Right kidney (tissue), 1 donor: ENCODE measurements at regions not wholly inside any gene's neighbourhood (a gene's known extent, or its start where the extent isn't known, plus 50 kb on each side); places are given as distances from the start of the nearest gene placed in this dataset.
A peak's percentile ranks its signal among the peaks of the same experiment; 100 is the strongest.

Experiments used
- DNase-seq: peaks from one replicate; pipeline ENCODE4 v3.0.0-alpha.2; 2016

DNA sequence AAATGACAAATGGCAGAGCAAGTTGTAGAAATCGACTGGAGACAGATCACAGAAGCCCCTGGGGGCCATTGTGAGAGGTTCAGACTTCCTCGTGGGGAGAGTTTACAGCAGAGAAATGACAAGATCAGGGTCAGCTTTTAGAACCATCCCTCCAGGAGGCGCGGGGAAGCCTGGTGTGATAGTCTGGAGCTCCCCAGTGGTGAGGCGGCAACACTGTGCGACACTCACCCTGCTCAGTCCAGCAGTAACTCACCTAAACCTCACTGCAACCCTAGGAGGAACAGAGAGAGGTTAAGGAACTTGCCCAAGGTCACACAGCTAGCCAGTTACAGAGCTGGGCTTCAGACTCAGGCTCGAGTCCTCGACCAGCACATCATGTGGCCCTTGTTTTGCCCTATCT is 123.4 kb upstream of the IRX3 start:
- no peak for DNase-seq

DNA sequence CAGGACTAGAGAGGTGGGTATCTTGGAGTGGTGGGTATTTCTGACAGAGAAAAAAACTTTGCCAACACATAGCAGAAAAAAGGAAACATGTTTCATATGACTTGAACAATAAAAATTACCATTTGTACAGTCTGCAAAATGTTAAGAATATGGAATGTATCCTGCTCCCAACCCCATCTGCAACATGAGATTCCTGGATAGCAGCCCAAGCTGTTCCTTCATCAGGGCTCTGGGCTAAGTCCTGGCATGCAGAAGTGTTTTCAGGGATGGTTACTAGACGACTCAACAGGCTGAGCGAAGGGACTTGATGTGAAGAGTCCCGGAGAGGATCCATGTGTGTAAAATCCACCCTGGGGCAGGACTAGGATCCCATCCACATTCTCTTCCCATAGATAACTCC is 121.0 kb upstream of the IRX3 start:
- DNase-seq, result no peak

DNA sequence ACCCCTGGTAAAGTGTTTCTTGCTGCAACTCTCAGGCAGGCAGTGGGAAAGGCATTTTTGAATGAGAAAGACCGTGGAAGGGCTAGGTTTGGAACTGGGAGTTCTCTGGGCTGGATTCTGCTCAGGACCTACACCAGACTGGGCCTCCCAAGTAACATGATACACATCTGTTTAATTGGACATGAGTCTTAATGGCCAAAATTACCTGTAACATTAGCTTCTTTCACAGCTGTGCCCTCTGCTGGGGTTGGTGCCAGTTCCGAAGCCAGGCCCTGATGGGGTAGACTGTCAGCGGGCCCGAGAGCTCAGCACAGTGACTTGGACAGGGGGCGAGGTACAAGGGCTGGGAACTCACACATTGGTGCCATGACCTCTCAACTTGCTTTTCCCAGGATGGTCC is 118.9 kb upstream of the IRX3 start:
- no peak for DNase-seq

DNA sequence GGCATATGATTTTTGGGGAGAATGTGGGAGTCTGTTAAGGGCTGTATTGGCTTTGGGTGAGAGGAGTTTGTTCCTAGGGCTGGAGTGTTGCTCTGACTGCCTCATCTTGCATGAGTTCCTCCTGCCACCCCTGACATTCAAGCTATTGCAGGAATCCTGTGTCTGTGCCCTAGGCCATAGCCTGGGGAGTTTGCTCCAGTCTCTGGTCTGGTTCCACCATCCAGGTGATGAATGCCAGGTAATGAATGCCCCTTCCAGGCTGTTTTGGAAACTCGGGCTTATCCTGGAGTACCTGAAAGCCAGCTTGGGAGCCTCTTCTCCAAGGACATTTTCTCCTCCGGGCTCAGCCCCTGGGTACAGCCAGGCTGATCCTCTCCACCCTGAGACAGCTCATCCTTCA is 117.0 kb upstream of the IRX3 start:
- DNase-seq, result no peak

DNA sequence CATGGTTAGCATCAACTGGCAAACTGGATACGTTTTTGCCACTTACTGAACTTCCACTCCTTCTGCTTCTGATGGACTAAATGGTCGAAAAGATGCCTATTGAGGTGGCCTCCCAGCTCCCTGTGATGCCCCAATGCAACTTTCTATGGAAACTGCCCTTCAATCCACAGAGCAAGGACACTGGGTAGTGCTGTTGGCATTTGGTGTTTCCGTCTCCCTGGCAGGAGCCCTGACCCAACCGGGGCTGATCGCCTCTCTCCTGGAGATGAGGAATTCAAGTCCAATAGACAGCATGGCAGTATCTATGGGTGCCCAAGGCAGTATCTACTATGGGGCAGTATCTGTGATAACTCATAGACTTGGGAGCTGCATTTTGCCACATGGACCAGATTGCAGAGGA is 116.3 kb upstream of the IRX3 start:
- DNase-seq, result no peak

DNA sequence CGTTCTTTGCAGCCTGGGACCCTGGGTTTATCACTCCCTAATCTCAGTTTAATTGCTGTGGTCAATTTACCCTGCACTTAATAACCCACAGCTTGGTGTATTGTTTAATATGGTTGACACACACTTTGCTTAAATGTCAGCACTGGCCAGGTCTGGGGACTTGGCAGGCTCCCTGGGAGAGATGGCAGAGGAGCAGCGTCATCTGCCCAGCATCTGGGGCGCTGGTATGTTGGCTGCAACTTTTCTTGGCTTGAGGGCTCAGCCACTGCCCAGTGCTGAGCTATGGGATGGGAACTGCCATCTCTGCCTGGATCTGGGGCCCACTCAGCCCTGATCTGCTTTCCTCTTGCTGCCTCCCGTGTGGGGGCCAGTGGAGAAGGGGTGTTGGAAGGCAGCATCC is 115.7 kb upstream of the IRX3 start:
- no peak for DNase-seq

DNA sequence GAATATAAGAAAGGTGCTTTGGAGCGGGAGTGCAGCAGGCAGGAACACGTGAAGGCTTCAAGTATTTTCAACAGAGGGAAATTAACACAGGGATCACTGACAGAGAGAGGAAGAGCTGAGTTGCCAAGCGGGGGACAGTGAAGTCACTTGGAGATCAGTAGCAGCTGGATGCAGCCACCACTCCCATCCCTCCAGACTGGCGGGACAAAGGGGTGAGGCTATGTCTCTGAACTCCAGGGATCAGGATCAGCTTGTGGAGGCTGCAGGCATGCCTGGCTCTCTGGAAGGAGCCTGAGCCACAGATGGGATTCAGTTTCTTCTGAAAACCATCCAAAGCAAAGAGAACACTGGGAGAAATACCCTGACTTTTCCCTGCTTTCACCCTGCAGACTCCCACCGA is 113.7 kb upstream of the IRX3 start:
- no peak for DNase-seq

DNA sequence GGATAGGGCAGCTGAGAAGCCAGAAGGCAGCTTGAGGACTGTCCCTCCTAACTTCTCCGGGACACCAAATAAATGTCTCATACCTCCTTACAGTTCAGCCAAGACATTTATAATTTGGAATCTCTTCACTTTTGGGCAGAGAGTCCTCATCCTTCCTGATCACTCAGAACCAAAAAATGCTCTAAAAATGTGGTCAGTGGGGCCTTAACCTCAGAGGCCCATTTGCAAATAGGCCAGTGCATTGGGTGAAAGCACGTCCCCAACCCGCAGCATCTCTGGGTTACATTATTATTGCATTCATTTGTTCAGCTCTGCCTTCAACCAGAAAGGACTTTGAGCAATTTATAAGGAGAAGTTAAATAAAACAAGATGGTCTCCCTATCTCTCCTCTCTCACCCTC is 112.4 kb upstream of the IRX3 start:
- no peak for DNase-seq

DNA sequence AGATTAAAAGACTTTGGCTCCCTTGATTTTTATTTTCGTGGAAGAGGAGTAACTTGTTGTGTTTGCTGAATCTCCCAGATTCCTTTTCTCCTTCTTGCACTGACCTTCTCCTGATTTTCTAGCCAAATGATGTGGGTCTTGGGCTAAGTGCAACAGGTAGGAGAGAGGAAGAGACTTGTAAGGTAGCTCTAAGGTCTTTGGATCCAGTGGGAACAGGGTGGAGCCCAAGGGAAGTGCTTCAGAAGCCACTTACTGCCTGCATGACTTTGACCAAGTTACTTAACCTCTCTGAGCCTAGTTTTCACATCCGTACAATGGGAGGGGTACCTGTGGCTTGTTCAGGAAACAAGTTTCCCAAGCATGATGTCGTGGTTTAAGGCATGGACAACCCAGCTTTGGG is 111.3 kb upstream of the IRX3 start:
- no peak for DNase-seq

DNA sequence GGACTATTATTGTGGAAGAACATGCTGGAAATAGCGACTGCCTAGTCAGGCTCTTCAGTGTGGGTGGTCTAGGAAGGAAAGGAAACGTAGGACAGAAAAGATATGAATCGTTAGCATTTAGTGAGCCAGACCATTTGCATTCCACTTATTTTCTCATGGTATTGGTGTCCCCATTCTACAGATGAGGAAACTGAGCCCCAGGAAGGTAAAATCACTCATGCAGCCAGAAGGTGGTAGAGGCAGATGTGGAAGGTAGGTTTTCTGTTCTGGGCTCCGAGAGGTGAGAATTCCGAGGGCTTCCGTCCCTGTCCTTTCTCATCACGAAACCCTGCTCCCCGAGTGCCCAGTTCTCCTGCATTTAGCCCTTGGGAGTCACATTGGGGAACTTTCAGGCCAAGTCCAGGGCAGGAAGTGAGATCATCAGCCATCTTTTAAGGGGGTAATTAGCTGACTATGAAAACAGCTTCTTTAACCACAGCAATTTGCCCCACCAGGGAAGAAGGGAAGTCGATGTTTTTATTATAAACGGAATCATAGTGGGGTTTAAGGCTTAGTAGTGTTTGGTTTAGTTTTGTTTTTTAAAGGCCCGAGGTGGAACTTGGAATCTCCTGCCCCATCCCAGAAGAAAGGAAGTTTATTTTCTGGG is 110.7 kb upstream of the IRX3 start:
- no peak for DNase-seq

DNA sequence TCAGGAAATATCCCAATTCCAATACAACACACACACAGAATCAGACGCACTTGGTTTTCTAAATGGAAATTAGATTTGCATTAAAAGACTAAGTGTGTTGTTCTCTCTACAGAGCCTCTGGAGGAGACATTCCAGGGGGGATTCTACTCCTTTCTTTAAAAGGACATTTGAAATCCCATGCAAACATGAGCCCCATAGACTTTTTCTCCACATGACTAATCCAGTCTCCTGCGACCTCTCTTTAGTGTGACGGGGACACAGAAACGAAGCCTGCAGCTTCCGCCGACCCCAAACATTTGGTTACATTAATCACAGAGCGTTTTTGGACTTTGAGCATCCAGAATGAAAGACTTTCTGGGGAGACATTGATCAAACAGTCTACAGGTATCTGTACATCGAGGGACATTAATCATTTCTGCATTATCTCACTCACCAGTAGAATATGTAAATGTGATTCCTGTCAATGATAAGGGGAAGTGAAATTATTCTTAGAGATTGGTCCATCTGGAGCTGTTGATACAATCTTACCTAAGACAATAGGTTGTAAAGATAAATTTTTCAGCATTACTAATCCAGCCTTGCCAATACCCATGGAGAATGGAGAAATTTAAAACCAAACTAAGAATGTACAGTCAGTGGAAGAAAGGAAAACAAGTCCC is 103.4 kb upstream of the IRX3 start:
- no peak for DNase-seq

DNA sequence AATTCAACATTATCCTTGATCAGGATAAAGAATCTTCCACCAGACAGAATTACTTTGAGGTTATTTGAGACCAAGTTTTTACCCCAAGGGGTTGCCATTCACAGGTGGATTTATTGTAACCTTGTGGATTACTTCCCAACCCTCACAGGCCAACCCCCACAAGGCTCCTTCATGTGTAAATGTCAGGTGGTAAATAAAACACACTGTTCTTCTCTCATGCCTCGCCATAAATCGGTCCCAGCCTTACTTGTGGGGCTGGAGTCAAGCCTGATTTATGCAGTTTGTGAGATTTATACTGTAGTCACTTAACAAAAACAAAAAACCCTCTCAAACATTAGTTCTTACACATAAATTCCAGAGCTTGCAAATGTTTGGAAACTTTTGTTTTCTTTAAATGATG is 98.6 kb upstream of the IRX3 start:
- no peak for DNase-seq

DNA sequence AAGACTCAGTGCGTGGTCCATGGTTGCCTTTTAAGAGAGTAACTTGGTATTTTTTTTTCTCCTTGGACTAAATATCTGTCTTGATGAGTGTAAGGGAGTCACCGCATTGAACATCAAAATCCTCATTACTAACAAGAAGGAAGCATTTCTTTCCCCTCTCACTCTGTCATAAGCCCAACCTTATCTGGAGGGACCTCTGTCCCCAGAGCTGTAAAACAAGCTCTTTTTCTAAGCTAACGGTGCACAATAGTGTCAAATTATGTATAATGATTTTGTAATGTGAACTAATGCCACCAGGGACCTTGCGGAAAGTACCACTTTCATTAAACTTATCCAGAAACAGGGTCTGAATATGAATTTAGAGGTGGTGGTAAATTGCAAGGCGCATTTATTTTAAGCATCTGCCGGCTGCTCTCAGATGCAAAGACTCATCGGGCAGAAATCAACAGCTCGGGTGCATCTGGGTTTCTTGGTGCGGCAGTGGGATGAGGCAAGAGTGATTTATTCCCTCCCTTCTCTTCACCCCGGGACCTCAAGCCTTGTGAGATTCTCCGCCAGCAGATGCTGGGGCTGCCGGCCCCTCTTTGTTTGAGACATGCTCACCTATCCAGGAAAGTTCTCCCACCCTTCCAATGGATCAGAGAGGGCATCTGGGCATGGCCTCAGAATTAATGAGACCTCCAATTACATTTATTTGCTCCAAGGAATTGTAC is 95.2 kb upstream of the IRX3 start:
- no peak for DNase-seq

DNA sequence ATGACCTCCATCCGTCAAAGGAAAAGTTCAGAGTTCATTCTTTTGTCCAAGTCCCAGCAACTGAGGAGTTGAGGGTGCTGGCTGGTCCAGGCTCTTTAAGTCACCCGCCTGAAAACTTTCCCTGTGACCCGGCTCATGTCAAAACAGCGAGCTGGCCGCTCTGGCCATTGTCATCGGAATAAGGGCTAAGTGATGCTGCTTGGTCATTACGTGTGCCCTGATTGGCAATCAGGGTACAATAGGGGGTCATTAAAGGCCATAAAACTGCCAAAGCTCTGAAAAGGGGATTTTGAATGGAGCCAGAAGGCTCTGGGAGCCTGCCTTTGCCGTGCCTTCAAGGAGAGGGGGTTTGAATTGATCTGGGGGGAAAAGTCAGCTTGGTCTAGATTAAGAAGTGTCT is 88.5 kb upstream of the IRX3 start:
- no peak for DNase-seq

DNA sequence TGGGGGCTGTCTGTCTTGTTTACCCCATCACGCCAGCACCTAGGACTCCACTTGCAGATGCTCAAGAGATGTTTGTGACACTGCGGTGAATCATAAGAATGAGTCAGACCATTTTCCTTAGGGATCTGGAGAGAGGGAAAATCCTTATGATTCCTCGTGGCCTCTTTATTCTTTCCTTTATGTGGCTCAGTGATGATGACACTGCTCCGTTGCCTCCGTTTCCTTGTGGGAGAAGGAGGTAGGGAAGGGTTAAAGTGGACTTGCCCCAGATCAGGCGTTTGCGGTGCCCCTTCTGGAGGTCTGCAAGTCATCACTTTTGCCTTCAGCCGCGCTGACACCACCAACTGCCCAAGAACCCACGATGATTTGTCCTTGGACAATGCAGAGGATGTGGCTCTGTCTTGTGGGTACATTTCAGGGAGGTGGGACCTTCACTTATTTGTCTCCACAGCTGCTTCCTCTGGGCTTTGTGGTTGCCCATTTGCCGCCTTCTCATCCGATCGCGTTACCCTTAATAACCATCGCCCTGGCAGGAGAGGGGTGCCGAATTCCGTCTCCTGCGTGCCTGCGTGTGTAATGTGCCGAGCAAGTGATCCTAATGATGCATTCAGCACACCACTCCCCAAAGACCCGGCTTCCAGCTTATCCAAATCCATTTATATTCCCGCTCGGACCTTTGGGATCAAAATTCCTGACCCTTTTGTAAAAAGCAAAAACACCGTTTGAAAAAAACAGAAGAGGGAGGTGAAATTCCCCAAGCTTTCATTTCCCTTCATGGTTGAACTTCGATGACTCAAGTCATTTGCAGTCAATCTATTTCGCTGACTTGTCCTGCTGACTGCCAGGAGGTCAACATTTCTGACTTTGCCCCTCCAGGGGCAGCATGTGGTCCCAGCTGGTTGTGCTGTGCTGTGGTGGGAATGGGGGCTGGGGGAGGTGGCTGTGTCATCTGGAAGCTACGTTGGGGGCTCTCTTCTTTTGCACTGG is 87.2 kb upstream of the IRX3 start:
- DNase-seq, result no peak

DNA sequence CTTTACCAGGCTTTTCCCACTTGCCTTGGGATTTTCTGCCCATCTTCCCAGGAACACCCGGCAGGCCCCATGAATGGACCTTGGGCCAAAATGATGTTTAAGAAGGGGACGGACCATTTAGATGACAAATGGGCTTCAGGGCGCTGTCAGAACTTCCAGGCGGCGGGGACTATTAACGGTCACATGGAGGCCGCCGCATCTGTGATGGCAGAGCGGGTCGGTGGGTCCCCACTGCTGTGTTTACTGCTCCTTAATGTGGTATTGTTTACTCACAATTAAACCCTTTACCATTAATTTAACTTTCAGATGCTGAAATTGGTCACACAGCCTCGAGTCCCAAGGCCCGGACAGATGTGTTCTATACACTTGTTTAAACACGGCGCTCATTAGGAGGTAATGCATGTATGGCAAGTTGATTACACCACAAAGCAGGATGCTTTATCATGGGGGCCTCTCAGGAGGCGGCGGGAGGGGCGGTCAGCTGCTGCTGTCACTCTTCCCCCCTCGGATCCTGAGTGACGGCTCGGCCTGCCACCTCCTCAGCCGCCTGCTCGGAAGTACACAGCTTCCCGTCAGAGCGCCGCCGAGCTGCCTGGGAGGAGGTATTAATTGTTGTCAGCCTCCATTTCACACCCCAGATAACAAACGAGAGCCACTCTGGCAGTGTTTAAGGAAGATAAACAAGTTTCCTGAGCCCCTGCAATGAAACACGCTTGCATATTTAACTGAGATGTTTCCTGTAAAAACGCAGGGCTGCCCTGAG is 83.9 kb upstream of the IRX3 start:
- peak; percentile 54 for DNase-seq

DNA sequence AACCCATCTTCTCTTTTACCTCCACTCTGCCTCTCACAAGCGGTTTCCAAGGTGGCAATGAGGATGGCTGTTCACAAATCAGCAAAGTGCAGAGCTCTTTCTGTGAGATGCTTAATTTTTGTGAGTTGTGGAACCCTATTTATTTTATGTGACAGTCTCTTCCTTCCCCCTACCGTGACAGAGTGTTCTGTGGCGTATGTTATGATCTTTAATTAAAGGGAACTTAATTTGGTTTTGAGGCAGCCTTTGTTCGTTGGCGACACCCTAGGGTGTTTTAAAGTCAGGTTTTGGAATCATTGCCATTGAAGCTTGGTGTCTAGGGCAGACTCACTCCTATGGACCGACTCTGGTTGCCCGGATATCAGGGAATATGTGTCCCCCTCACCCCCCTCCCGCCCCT is 83.3 kb upstream of the IRX3 start:
- DNase-seq, result no peak

DNA sequence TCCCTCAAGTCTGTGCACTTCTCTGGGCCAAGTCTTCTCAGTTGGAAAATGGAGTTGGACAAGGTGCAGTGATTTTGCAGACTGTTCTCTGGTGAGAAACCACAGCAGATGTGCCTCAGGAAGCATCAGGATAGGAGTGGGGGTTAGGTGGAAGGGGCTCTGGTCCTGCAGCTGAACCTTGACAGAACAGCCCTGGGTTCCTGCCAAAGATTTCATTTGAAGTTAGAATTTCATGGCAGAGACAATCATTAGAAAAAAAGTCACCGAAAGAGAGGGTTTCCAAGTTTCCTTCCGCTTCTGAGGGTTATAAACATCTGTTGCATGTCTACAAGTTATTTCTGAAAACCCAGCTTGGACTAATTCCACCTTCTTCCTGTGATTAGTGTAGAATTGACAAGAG is 80.4 kb upstream of the IRX3 start:
- no peak for DNase-seq

DNA sequence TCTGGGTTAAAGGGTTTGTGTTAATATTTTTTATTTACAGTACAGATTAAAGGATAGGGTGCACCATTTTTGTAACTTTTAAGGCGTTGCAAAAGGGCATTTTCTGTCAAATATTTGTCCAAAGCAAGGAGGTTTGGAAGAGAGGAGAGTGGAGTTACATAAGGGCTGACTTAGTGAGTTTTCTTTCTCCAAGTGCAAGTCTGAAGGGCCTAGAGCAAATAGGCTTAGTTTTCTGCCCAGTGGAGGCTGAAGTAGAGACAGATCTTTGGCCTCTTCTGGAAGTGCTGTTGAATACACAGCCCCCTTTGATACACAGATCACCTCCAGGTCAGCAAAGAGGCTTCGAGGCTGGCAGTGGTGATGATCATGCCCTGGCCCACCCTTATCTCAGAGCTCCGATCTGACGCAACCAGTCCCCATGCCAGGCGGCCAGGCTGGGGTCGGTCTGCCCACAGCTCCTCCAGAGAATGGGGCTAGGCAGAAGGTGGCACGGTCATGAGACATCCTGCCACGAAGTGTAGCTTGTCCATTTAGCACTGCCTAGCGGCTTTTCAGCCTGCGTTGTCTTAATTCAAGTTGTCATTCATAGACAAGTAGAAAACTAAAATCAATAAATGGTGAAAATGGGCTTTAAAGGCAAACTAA is 79.5 kb upstream of the IRX3 start:
- DNase-seq, result no peak

DNA sequence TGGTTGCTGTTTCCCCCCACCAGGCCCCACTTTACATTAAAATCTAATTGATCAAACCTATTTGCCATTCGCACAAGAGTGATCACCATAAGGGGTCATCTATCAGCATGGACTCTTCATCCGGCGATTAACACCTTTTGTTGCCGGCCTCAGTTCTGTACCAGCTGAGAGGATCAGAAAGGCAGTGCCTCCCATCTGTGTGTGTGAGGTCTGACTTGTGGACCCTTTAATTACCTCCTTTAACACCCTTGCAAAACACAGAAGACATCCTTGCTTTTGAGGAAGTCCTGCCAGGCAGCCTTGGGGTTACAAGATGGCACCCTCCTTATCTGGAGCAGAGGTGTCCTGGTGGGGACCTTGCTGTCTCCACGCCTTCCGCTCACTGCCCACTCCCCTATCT is 77.2 kb upstream of the IRX3 start:
- no peak for DNase-seq

DNA sequence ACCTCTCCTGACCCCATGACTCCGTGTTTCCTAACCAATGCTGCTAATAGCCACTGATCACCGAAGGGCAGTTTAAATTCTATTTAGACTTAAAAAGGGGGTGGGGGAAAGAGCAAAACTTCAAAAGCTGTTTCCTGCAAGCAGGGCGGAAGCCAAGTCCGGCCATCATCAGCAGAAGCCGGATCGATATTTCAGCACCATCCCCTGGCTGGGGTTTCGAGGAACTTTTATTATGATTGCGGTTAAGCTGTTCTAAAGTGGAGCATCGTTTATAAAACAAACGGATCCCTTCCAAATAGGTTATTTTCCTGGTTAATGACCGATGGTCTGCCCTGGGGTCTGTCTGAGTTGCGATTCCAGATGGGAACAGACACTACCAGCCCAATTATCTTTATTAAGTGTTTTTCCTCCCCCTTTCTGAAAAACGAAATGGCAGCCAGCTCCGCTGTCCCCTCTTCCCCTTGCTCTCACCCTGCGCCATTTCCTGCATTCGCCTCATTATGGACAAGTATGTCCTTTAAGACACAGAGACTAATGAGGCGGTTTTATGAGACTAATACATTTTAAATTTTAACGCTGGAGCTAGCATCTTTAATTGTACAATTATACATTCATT is 76.1 kb upstream of the IRX3 start:
- no peak for DNase-seq
